GM21390 (cell line): ENCODE measurements at regions not wholly inside any gene's neighbourhood (a gene's known extent, or its start where the extent isn't known, plus 50 kb on each side); places are given as distances from the start of the nearest gene placed in this dataset.

Experiments used
- ATAC-seq: cut with Tn5 transposase; IDR thresholded peaks from one replicate; pipeline ENCODE4 v1.9.1; 2021; ENCODE audit not compliant: unreplicated experiment

GRCh38 chr2:57867730-57868129, 178.9 kb upstream of the VRK2 start:
- ATAC-seq, result no peak

GRCh38 chr2:57868619-57869139, 177.9 kb upstream of the VRK2 start:
- no peak for ATAC-seq

- no peak for ATAC-seq
Observed at GRCh38 chr2:57869758-57870344, 176.8 kb upstream of the VRK2 start.

- ATAC-seq, result no peak
Observed at GRCh38 chr2:57876313-57876712, 170.3 kb upstream of the VRK2 start.

- no peak for ATAC-seq
Observed at GRCh38 chr2:57877811-57878170, 168.8 kb upstream of the VRK2 start.

- no peak for ATAC-seq
Observed at GRCh38 chr2:57878171-57878865, 168.3 kb upstream of the VRK2 start.

- ATAC-seq, result no peak
Observed at GRCh38 chr2:57878866-57879210, 167.8 kb upstream of the VRK2 start.

GRCh38 chr2:57880446-57880845, 166.2 kb upstream of the VRK2 start:
- no peak for ATAC-seq

DNA sequence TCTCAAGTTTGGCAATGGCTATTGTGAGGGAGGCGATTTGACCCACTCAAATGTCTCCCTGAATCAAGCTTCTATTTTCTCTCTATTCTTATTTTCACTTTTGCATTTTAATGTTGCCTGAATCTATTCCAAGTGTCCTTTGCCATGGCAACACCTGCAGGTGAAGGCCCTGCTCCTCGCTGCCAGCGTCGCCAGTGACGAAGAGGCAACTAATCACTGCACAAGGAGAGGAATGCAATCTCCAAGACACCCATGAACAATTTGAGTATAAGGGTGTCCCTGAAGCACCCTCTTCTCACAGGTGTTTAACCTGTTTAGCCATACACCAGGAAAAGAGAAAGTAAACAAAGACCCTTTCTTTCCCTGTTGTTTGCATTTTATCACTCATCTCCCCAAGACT, 165.6 kb upstream of the VRK2 start:
- ATAC-seq, result no peak

GRCh38 chr2:57881998-57882888, 164.4 kb upstream of the VRK2 start:
- ATAC-seq, result no peak

DNA sequence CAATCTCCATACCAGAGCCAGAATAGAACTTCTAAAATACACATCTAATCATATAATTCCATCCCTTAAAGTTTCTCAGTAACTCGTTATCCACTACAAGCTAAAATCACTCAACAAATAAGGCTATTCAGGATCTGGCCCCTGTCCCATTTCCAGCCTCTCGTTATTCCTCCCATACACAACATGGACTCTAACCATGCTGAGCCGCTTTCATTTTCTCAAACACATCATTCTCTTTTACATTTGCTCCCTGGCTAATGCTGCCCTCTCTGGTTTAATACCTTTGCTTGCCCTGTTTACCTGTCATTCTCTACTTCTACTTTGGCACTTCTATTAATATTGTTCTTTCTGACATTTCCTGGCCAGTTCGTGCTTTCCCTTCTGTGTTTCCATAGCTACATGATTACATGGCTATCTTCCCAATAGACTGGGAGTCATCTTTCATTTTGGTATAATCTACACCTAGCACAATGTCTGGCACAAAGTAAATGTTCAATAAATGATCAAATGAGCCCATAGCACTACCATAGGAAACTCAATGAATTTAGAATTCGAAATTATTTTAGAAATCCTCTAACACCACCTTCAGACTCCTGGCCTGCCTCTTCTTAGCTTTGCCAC, 163.6 kb upstream of the VRK2 start:
- no peak for ATAC-seq

DNA sequence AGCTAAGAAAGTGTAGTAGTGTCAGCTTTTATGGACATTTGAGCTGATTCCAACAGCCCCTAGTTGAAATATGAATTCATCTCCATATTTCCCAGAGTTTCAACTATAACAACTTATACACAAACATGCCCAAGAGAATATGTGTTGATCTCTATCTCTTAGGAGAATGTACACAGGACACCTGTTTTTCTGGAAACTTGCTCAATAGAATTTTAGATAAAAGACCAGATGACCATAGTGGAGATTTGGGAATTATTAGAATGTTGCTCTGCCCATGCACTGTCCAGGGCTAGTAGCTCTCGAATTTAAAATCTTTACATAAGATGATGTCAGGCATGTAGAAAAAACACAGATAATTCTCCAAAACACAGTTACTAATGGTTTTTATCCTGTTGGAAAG, 162.3 kb upstream of the VRK2 start:
- ATAC-seq, result no peak

- ATAC-seq, result no peak
Observed at GRCh38 chr2:57885742-57886141, 160.9 kb upstream of the VRK2 start.

DNA sequence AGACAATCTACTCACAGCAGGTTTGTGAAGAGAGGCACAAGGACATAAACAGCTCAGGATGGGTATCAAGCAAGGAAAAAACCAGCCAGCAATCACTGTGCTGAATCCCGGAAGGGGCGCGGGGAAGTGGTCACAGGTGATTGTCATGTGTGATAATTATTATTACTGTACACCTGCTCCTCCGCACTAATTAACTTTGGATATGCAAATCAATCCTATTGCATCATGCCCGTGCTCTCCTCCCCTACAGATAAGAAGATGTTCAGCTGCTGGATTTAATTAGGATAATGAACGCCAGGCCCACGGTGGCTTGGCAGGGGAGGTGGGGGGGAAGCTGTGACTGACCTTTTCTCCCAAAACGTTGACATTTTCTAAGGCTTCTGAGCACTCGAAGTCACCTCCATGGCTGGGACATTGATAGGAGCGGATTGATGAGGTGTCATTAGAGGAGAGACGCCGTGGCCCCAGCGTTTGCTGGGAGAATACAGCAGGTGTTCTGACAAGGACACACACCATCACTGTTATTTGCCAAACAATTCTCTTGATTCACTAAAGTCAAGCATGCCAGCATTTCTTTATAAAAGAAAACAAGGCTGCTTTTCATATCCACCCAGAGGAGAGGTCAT, 160.3 kb upstream of the VRK2 start:
- ATAC-seq, result no peak

DNA sequence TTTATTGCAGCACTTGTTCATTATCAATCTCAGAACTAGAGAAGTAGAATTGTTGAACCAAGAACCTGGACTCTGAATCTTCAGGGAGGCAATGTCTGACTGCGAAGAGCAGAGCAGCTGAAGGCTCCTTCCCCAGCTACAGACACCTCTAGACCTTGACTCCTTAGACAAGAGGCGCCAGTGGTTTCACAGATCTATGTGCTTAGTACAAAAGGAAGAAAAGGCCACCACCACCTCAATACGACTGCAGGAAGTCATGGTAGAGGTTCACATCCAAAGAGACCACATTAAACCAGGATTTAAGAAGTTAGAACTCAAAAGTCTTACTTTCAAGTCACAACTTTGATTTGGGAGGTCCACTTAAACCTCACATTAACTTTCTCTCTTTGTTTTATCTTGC, 158.1 kb upstream of the VRK2 start:
- ATAC-seq, result no peak

GRCh38 chr2:57890464-57890863, 156.1 kb upstream of the VRK2 start:
- ATAC-seq, result peak; percentile 42

- no peak for ATAC-seq
Observed at GRCh38 chr2:57891086-57891712, 155.4 kb upstream of the VRK2 start.

- peak; percentile 69 for ATAC-seq
Observed at GRCh38 chr2:57892920-57893319, 153.7 kb upstream of the VRK2 start.

GRCh38 chr2:57893347-57893746, 153.3 kb upstream of the VRK2 start:
- no peak for ATAC-seq

DNA sequence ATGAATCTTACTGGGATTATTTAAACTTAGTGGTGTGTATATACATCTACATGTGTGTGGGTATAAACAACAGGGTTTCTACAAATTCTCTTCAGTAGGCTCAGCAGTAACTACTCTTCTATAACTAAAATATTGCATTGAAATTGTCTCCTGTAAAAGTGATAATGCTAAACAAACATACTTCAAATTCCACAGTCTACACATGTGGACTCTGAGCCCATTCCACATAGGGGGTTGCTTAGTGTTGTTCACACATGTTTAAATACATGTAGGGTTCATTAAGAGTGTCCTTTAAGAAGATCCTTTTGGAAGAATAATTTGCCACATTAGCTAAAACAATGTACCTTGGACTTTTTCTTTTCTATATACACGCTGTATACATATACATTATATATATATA, 152.8 kb upstream of the VRK2 start:
- no peak for ATAC-seq

DNA sequence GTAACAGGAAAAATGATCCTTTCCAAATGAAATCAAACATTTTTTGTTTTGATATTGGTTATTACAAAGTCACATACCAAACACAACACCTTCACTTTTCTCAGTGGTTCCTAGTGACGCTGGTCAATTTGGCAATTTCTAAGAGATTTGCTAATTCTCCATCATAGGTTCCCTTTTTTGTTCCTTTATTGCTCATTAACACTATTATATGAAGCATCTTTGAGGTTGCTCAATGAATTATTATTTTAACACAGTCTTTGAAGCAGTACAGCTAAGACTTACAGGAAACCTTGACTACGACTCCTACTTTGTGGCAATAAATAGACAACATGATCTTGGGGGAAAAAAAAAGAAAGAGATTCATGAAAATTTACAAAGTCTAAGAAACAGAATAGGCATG, 152.2 kb upstream of the VRK2 start:
- ATAC-seq, result no peak
